ENCODE measurements at regions not wholly inside any gene's neighbourhood (a gene's known extent, or its start where the extent isn't known, plus 50 kb on each side); places are given as distances from the start of the nearest gene placed in this dataset.

GRCh38 chr9:117490199-117490598 lies 75.3 kb upstream of the ASTN2 start:
- no peak overlapping the region for H3K4me3 ChIP-seq (ENCODE audit: low read depth, low read length)
- no peak for DNase-seq (ENCODE audit: low read depth)
- TF ChIP-seq, protein P1, sequence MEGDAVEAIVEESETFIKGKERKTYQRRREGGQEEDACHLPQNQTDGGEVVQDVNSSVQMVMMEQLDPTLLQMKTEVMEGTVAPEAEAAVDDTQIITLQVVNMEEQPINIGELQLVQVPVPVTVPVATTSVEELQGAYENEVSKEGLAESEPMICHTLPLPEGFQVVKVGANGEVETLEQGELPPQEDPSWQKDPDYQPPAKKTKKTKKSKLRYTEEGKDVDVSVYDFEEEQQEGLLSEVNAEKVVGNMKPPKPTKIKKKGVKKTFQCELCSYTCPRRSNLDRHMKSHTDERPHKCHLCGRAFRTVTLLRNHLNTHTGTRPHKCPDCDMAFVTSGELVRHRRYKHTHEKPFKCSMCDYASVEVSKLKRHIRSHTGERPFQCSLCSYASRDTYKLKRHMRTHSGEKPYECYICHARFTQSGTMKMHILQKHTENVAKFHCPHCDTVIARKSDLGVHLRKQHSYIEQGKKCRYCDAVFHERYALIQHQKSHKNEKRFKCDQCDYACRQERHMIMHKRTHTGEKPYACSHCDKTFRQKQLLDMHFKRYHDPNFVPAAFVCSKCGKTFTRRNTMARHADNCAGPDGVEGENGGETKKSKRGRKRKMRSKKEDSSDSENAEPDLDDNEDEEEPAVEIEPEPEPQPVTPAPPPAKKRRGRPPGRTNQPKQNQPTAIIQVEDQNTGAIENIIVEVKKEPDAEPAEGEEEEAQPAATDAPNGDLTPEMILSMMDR (IDR thresholded peaks at IDR 0.05; ENCODE audit: control insufficient read depth, extremely low read depth, insufficient read depth) = no peak

GRCh38 chr9:117488659-117489058 lies 73.8 kb upstream of the ASTN2 start:
- no peak for DNase-seq (ENCODE audit: low read depth)
- TF ChIP-seq, protein P1 (IDR thresholded peaks at IDR 0.05; ENCODE audit: control insufficient read depth, extremely low read depth, insufficient read depth) = no peak
- H3K4me3 ChIP-seq (ENCODE audit: low read depth, low read length) = no peak overlapping the region

- TF ChIP-seq, protein P1 (IDR thresholded peaks at IDR 0.05; ENCODE audit: control insufficient read depth, extremely low read depth, insufficient read depth) = peak; percentile 98
- peak; percentile 40 for DNase-seq (ENCODE audit: low read depth)
- H3K4me3 ChIP-seq (ENCODE audit: low read depth, low read length) = no peak overlapping the region
Measured at GRCh38 chr9:117487555-117488175, 72.8 kb upstream of the ASTN2 start.

- DNase-seq (ENCODE audit: low read depth) = no peak
- H3K4me3 ChIP-seq (ENCODE audit: low read depth, low read length) = no peak overlapping the region
- TF ChIP-seq, protein P1 (IDR thresholded peaks at IDR 0.05; ENCODE audit: control insufficient read depth, extremely low read depth, insufficient read depth) = no peak
Measured at GRCh38 chr9:117486426-117486825, 71.6 kb upstream of the ASTN2 start.

- no peak overlapping the region for H3K4me3 ChIP-seq (ENCODE audit: low read depth, low read length)
- TF ChIP-seq, protein P1 (IDR thresholded peaks at IDR 0.05; ENCODE audit: control insufficient read depth, extremely low read depth, insufficient read depth) = no peak
- DNase-seq (ENCODE audit: low read depth) = no peak
Measured at GRCh38 chr9:117485176-117485575, 70.3 kb upstream of the ASTN2 start.

GRCh38 chr9:117480729-117481128 lies 65.9 kb upstream of the ASTN2 start:
- DNase-seq (ENCODE audit: low read depth) = no peak
- TF ChIP-seq, protein P1 (IDR thresholded peaks at IDR 0.05; ENCODE audit: control insufficient read depth, extremely low read depth, insufficient read depth) = no peak

DNA sequence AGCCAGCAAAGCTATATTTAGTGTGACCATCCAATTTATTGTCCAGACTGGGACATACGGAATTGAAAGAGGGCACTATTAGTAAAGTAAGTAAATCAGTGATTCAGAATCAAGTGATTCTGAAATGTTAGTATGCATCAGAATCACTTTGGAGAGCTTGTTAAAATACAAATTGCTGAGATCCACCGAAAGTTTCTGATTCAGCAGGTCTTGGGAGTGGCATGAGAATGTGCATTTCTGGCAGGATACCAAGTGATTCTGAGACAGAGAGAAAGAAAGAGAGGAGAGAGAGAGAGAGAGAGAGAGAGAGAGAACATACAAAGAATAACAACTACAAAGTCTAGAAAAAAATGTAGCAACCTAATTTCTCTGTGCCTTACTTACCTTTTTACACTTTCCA lies 65.4 kb upstream of the ASTN2 start:
- DNase-seq (ENCODE audit: low read depth) = no peak
- no peak overlapping the region for H3K4me3 ChIP-seq (ENCODE audit: low read depth, low read length)
- TF ChIP-seq, protein P1 (IDR thresholded peaks at IDR 0.05; ENCODE audit: control insufficient read depth, extremely low read depth, insufficient read depth) = no peak

More at GRCh38 chr9:117480729-117481128, 65.9 kb upstream of the ASTN2 start:
- no peak overlapping the region for H3K4me3 ChIP-seq (ENCODE audit: low read depth, low read length)

Measured in LNCaP clone FGC (cell line).